Trophoblast cell (in vitro differentiated cells and primary cell): ENCODE measurements at regions not wholly inside any gene's neighbourhood (a gene's known extent, or its start where the extent isn't known, plus 50 kb on each side); places are given as distances from the start of the nearest gene placed in this dataset.

Experiments
- DNase-seq, 2 donors: peaks; one replicate each; pipeline ENCODE4 v3.0.0-alpha.2; 2016
- H2AFZ ChIP-seq: 2 replicates; pipeline ENCODE4 v1.6.1; 2013; ENCODE audit warnings: low read length, moderate library complexity, mild to moderate bottlenecking; ENCODE audit not compliant: insufficient read depth, poor library complexity
- H2AK5ac ChIP-seq: 2 replicates; pipeline ENCODE4 v1.6.1; 2013; ENCODE audit warnings: mild to moderate bottlenecking, low read length
- H2BK120ac ChIP-seq: 2 replicates; pipeline ENCODE4 v1.6.1; 2013; ENCODE audit warnings: low read length, mild to moderate bottlenecking, moderate library complexity; ENCODE audit not compliant: insufficient read depth, poor library complexity
- H2BK12ac ChIP-seq: 2 replicates; pipeline ENCODE4 v1.6.1; 2013; ENCODE audit warnings: mild to moderate bottlenecking, low read length, moderate library complexity
- H2BK5ac ChIP-seq: 2 replicates; pipeline ENCODE4 v1.6.1; 2013; ENCODE audit warnings: low read length, low read depth, moderate library complexity, mild to moderate bottlenecking; ENCODE audit not compliant: poor library complexity
- H3K14ac ChIP-seq: 2 replicates; pipeline ENCODE4 v1.6.1; 2013; ENCODE audit warnings: mild to moderate bottlenecking, low read length
- H3K18ac ChIP-seq: 2 replicates; pipeline ENCODE4 v1.6.1; 2013; ENCODE audit warnings: mild to moderate bottlenecking, low read length
- H3K23ac ChIP-seq: 2 replicates; pipeline ENCODE4 v1.6.1; 2013; ENCODE audit warnings: low read length
- H3K27ac ChIP-seq: 2 replicates; pipeline ENCODE4 v1.5.1; 2013; ENCODE audit warnings: low read depth, mild to moderate bottlenecking, inconsistent platforms, low read length, moderate library complexity
- H3K27me3 ChIP-seq: 2 replicates; pipeline ENCODE4 v1.6.1; 2013; ENCODE audit warnings: inconsistent platforms, mild to moderate bottlenecking, low read length, moderate library complexity; ENCODE audit not compliant: insufficient read depth
- H3K36me3 ChIP-seq, 2 experiments: 1 replicate in 1 of 2; 2 replicates in 1 of 2; pipeline ENCODE4 v1.6.1; 2013; ENCODE audit warnings: low read length in 2 of 2, mild to moderate bottlenecking in 2 of 2, moderate library complexity in 1 of 2; ENCODE audit not compliant: insufficient read depth in 2 of 2, control insufficient read depth in 1 of 2
- H3K4ac ChIP-seq: 2 replicates; pipeline ENCODE4 v1.6.1; 2013; ENCODE audit warnings: low read depth, mild to moderate bottlenecking, low read length, moderate library complexity
- H3K4me1 ChIP-seq, 2 experiments: 1 replicate in 1 of 2; 2 replicates in 1 of 2; pipeline ENCODE4 v1.6.1; 2013; ENCODE audit warnings: low read length in 2 of 2, mild to moderate bottlenecking in 2 of 2, moderate library complexity in 1 of 2; ENCODE audit not compliant: insufficient read depth in 2 of 2, control insufficient read depth in 1 of 2
- H3K4me2 ChIP-seq: 2 replicates; pipeline ENCODE4 v1.6.1; 2013; ENCODE audit warnings: inconsistent platforms, mild to moderate bottlenecking, low read length, moderate library complexity
- H3K4me3 ChIP-seq: 2 replicates; pipeline ENCODE4 v1.5.1; 2013; ENCODE audit warnings: mild to moderate bottlenecking, low read depth, low read length, inconsistent platforms
- H3K79me1 ChIP-seq: one replicate; pipeline ENCODE4 v1.6.1; 2013; ENCODE audit warnings: low read length
- H3K79me2 ChIP-seq: 2 replicates; pipeline ENCODE4 v1.6.1; 2013; ENCODE audit warnings: low read length, mild to moderate bottlenecking; ENCODE audit not compliant: control insufficient read depth, insufficient read depth, poor library complexity
- H3K9ac ChIP-seq: 2 replicates; pipeline ENCODE4 v1.6.1; 2013; ENCODE audit warnings: mild to moderate bottlenecking, low read length
- H3K9me3 ChIP-seq: 2 replicates; pipeline ENCODE4 v1.6.1; 2013; ENCODE audit warnings: low read depth, mild to moderate bottlenecking, control low read depth, inconsistent platforms, low read length; ENCODE audit not compliant: insufficient read depth
- H4K12ac ChIP-seq: 2 replicates; pipeline ENCODE4 v1.6.1; 2013; ENCODE audit warnings: low read depth, mild to moderate bottlenecking, low read length, moderate library complexity
- H4K8ac ChIP-seq: 2 replicates; pipeline ENCODE4 v1.6.1; 2013; ENCODE audit warnings: low read depth, mild to moderate bottlenecking, low read length, moderate library complexity
- H4K91ac ChIP-seq: one replicate; pipeline ENCODE4 v1.6.1; 2013; ENCODE audit warnings: low read depth, mild to moderate bottlenecking, low read length, moderate library complexity
- WGBS: extraction: QIAGEN DNeasy Blood & Tissue Kit; methylation state at CpG from one replicate; pipeline ENCODE4 v1.1.7; 2013; ENCODE audit warnings: missing lambda C conversion rate; ENCODE audit not compliant: insufficient read length, insufficient coverage; ENCODE audit errors: extremely low coverage; 5-methylcytosine and 5-hydroxymethylcytosine counted together

GRCh38 chr1:96191165-96191564 is 530.4 kb upstream of the PTBP2 start:
- Histone ChIP-seq H2BK12ac (no peak overlapping the region), H3K27ac (no peak overlapping the region), H3K9me3 (peaks cover 2% of the 10 kb centered on the region), H4K8ac (no peak overlapping the region), H3K18ac (no peak overlapping the region), H3K27me3 (no peaks in the 10 kb centered on the region), H2BK5ac (no peak overlapping the region), H3K14ac (no peak overlapping the region), H4K91ac (no peak overlapping the region), H3K23ac (no peak overlapping the region), H3K9ac (no peak overlapping the region), H4K12ac (no peak overlapping the region), H3K4me1 (no peaks in the 10 kb centered on the region), H2BK120ac (no peak overlapping the region), H3K4me3 (no peak overlapping the region), H2AFZ (no peak overlapping the region), H2AK5ac (no peak overlapping the region), H3K79me1 (no peaks in the 10 kb centered on the region), H3K4me2 (no peak overlapping the region), H3K79me2 (no peaks in the 10 kb centered on the region), H3K36me3 (no peaks in the 10 kb centered on the region), H3K4ac (no peak overlapping the region)
- no peak for DNase-seq
- WGBS: no CpG with 5 or more reads among the region's 2 CpGs

DNA sequence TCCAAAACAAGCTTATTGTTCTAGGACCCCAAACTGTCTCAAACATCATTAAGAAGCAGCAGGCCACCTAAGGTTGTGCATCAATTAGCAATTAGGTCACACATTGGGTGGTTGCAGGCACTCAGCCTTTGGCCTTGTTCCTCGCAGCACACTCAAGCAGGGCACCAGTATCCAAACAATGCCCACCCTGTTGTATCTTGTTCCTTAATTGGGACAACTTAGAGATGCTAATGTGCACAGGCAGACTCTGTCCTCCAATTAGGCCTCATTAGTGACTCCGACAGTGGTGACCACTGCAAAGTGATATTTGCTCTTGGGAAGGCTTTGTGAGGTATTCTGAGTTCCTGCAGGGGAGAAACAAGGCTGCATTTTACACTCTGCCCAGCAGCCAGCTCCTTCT is 515.1 kb upstream of the PTBP2 start:
- Histone ChIP-seq H3K27ac (no peak overlapping the region), H2AK5ac (no peak overlapping the region), H2BK12ac (no peak overlapping the region), H2BK5ac (no peak overlapping the region), H3K9ac (no peak overlapping the region), H3K14ac (no peak overlapping the region), H3K27me3 (no peaks in the 10 kb centered on the region), H3K18ac (no peak overlapping the region), H4K91ac (no peak overlapping the region), H3K79me1 (no peaks in the 10 kb centered on the region), H3K36me3 (no peaks in the 10 kb centered on the region), H4K8ac (no peak overlapping the region), H3K4me2 (no peak overlapping the region), H3K23ac (no peak overlapping the region), H2BK120ac (no peak overlapping the region), H3K4me1 (no peaks in the 10 kb centered on the region), H3K9me3 (no peaks in the 10 kb centered on the region), H2AFZ (no peak overlapping the region), H4K12ac (no peak overlapping the region), H3K4me3 (no peak overlapping the region), H3K4ac (no peak overlapping the region), H3K79me2 (no peaks in the 10 kb centered on the region)
- no CpG with 5 or more reads among the region's 2 CpGs for WGBS
- DNase-seq: no peak

GRCh38 chr1:96207936-96208335 is 513.6 kb upstream of the PTBP2 start:
- Histone ChIP-seq H3K4me1 (no peaks in the 10 kb centered on the region), H3K79me2 (no peaks in the 10 kb centered on the region), H3K18ac (no peak overlapping the region), H2BK120ac (no peak overlapping the region), H3K27ac (no peak overlapping the region), H3K4me2 (no peak overlapping the region), H3K79me1 (no peaks in the 10 kb centered on the region), H3K9me3 (no peaks in the 10 kb centered on the region), H3K23ac (no peak overlapping the region), H2AK5ac (no peak overlapping the region), H4K8ac (no peak overlapping the region), H2BK5ac (no peak overlapping the region), H2BK12ac (no peak overlapping the region), H3K27me3 (no peaks in the 10 kb centered on the region), H4K12ac (no peak overlapping the region), H2AFZ (no peak overlapping the region), H3K14ac (no peak overlapping the region), H3K9ac (no peak overlapping the region), H3K4me3 (no peak overlapping the region), H3K4ac (no peak overlapping the region), H3K36me3 (no peaks in the 10 kb centered on the region), H4K91ac (no peak overlapping the region)
- WGBS: no CpG with 5 or more reads among the region's 2 CpGs
- no peak for DNase-seq

DNA sequence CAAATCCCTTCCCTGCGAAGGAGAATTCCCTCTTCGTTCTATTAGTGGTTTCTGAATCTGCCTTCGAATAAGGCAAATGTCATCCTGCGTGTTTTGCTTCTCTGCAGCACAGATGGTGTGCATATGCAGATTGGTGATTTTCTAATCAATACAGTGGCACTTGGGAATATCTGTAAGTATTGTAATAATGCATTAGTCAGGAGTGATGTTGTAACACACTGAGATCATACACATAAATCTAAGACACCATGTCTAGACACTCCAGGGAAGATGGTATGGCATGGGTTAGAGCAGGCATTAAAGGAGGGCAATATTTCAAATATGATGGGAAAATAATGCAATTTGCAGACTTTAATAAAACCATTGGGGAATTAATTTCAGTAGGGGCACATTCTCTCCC is 513.2 kb upstream of the PTBP2 start:
- Histone ChIP-seq H3K27ac (no peak overlapping the region), H3K4me1 (no peaks in the 10 kb centered on the region), H3K18ac (no peak overlapping the region), H3K4me3 (no peak overlapping the region), H2BK120ac (no peak overlapping the region), H4K8ac (no peak overlapping the region), H3K4me2 (no peak overlapping the region), H4K91ac (no peak overlapping the region), H2AFZ (no peak overlapping the region), H2AK5ac (no peak overlapping the region), H2BK5ac (no peak overlapping the region), H3K4ac (no peak overlapping the region), H3K79me1 (no peaks in the 10 kb centered on the region), H3K9ac (no peak overlapping the region), H2BK12ac (no peak overlapping the region), H3K79me2 (no peaks in the 10 kb centered on the region), H3K23ac (no peak overlapping the region), H4K12ac (no peak overlapping the region), H3K36me3 (no peaks in the 10 kb centered on the region), H3K14ac (no peak overlapping the region), H3K9me3 (no peaks in the 10 kb centered on the region), H3K27me3 (no peaks in the 10 kb centered on the region)
- WGBS: no CpG with 5 or more reads among the region's 4 CpGs
- DNase-seq: no peak
